Testis (tissue), 2 donors: ENCODE measurements at regions not wholly inside any gene's neighbourhood (a gene's known extent, or its start where the extent isn't known, plus 50 kb on each side); places are given as distances from the start of the nearest gene placed in this dataset.

Source experiments
- DNase-seq: peaks from one replicate; pipeline ENCODE4 v3.0.0-alpha.2; 2019
- H3K27ac ChIP-seq, 2 donors: fragments of 200-600 bp; sonication (generic); one replicate each; pipeline ENCODE4 v1.5.1; 2019
- H3K27me3 ChIP-seq: fragments of 200-600 bp; sonication (generic); one replicate; pipeline ENCODE4 v1.5.1; 2019
- H3K36me3 ChIP-seq: fragments of 200-600 bp; sonication (generic); one replicate; pipeline ENCODE4 v1.5.1; 2017; ENCODE audit warnings: low read depth; ENCODE audit errors: missing control alignments
- H3K4me1 ChIP-seq: fragments of 200-600 bp; sonication (generic); one replicate; pipeline ENCODE4 v1.5.1; 2019
- H3K4me3 ChIP-seq, 2 donors: fragments of 200-600 bp; sonication (generic); one replicate each; pipeline ENCODE4 v1.5.1; 2017 to 2019
- H3K9me3 ChIP-seq: fragments of 200-600 bp; sonication (generic); one replicate; pipeline ENCODE4 v1.5.1; 2017
- POLR2A ChIP-seq: fragments of 450-650 bp; IDR thresholded peaks from one replicate; pipeline ENCODE4 v1.6.1; 2017; ENCODE audit warnings: antibody characterized with exemption, mild to moderate bottlenecking, moderate library complexity
- WGBS, 2 donors: methylation state at CpG; one replicate each; pipeline ENCODE4 v1.1.5; 2018; 5-methylcytosine and 5-hydroxymethylcytosine counted together
- intact Hi-C: fragments of 100-400 bp; cut with DNase I; formaldehyde crosslinking; loops from one replicate; pipeline ENCODE4 v1.15.1; 2023; ENCODE audit warnings: low total_unique reads
- TF ChIP-seq, protein P1 (sequence below), 3 experiments: fragments of 450-650 bp in 2 of 3; fragments of 200-600 bp in 1 of 3; sonication (generic) in 1 of 3; IDR thresholded peaks; one replicate each; pipeline ENCODE4 v1.5.1; 2016 to 2019; ENCODE audit warnings: antibody characterized with exemption in 3 of 3, mild to moderate bottlenecking in 2 of 3, moderate library complexity in 1 of 3

DNA sequence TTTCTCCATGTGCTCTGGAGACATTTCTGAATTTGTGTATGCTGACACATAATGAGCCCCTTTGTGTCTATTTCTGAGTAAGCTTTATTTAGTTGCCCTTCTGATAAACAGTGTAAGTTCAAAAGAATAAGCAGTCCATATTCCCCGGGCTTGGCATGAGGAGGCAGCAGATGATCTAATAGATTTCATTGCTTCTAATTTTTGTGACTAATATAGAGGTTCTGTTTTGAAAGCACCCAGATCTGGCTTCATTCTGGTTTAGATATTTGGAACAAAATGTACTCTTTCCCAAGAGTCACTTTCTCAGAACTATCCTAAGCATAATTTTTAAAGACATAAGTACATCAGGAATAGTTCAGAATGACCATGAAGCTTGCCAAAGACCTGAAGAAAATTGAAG, 290.9 kb downstream of the BTG1 start:
- H3K36me3 ChIP-seq = no peaks in the 10 kb centered on the region
- peak; percentile 18 for DNase-seq
- intact Hi-C loops = no loop called here
- TF ChIP-seq, protein P1, sequence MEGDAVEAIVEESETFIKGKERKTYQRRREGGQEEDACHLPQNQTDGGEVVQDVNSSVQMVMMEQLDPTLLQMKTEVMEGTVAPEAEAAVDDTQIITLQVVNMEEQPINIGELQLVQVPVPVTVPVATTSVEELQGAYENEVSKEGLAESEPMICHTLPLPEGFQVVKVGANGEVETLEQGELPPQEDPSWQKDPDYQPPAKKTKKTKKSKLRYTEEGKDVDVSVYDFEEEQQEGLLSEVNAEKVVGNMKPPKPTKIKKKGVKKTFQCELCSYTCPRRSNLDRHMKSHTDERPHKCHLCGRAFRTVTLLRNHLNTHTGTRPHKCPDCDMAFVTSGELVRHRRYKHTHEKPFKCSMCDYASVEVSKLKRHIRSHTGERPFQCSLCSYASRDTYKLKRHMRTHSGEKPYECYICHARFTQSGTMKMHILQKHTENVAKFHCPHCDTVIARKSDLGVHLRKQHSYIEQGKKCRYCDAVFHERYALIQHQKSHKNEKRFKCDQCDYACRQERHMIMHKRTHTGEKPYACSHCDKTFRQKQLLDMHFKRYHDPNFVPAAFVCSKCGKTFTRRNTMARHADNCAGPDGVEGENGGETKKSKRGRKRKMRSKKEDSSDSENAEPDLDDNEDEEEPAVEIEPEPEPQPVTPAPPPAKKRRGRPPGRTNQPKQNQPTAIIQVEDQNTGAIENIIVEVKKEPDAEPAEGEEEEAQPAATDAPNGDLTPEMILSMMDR (IDR thresholded peaks at IDR 0.05) = no peak
- TF ChIP-seq POLR2A = no peak
- H3K9me3 ChIP-seq = no peaks in the 10 kb centered on the region
- peak overlapping the region in 1 of 2 donors; percentile 35 for H3K27ac ChIP-seq
- H3K4me1 ChIP-seq = peaks cover 3% of the 10 kb centered on the region
- WGBS, 2 donors = 0 to 30% methylated on average over 1 of the region's 1 CpG
- no peak overlapping the region for H3K4me3 ChIP-seq
- no peaks in the 10 kb centered on the region for H3K27me3 ChIP-seq

DNA sequence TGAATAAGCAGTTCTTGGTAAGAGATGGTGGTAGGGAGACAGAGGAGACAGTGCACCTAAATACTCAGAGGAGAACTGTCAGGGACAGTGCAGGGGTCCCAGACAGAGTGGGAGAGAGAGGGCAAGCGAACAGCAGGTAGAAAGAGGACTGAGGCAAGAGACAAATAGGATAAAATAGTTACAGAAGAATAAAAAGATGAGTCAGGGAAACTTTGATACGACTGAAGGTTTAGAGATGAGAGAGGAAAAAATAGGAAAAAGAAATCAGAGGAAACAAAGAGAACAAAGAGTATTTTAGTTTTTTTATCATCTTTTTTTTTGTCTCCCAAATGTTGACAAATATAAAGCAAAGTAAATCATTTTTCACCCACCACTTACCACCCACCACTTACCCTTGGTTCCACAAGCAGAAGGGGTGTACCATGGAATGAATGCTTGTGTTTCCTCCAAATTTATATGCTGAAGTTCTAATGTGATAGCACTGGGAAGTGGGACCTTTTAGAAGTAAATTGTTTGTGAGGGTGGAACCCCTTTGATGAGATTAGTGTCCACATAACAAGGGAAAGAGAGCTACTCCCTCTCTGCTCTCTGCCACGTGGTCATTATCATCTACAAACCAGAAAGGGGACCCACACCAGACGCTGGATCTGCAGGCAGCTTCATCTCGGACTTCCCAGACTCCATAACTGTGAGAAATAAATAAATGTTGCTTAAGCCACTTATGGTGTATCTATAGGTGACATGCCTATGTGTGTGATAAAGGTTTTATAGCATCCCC, 292.1 kb downstream of the BTG1 start:
- no peak for DNase-seq
- no peak overlapping the region for H3K27ac ChIP-seq
- TF ChIP-seq, protein P1 (IDR thresholded peaks at IDR 0.05) = no peak
- H3K4me3 ChIP-seq = no peak overlapping the region
- H3K9me3 ChIP-seq = no peaks in the 10 kb centered on the region
- 76 to 78% methylated on average over 5 of the region's 5 CpGs for WGBS, 2 donors
- peaks cover 3% of the 10 kb centered on the region for H3K4me1 ChIP-seq
- intact Hi-C loops = no loop called here
- H3K27me3 ChIP-seq = no peaks in the 10 kb centered on the region
- no peaks in the 10 kb centered on the region for H3K36me3 ChIP-seq

DNA sequence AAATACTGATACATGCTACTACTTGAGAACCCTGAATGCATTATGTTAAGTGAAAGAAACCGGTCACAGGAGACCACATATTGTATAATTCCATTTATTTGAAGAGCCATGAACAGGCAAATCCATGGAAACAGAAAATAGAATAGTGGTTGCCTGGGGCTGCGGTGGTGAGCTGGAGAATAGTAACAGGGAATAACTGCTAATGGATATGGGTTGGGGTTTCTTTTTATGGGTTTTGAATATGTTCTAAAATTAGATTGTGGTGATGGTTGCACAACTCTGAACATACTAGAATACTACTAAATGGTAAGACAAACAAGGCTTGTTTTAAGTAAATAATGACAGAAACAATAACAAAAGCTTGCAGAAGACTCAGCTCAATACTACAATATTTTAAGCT, 293.0 kb downstream of the BTG1 start:
- intact Hi-C loops = no loop called here
- peaks cover 3% of the 10 kb centered on the region for H3K4me1 ChIP-seq
- no peaks in the 10 kb centered on the region for H3K27me3 ChIP-seq
- H3K27ac ChIP-seq = no peak overlapping the region
- no peak for DNase-seq
- TF ChIP-seq POLR2A = no peak
- TF ChIP-seq, protein P1 (IDR thresholded peaks at IDR 0.05) = no peak
- H3K36me3 ChIP-seq = no peaks in the 10 kb centered on the region
- no peaks in the 10 kb centered on the region for H3K9me3 ChIP-seq
- no peak overlapping the region for H3K4me3 ChIP-seq
- WGBS, 2 donors = 69 to 83% methylated on average over 2 of the region's 2 CpGs

DNA sequence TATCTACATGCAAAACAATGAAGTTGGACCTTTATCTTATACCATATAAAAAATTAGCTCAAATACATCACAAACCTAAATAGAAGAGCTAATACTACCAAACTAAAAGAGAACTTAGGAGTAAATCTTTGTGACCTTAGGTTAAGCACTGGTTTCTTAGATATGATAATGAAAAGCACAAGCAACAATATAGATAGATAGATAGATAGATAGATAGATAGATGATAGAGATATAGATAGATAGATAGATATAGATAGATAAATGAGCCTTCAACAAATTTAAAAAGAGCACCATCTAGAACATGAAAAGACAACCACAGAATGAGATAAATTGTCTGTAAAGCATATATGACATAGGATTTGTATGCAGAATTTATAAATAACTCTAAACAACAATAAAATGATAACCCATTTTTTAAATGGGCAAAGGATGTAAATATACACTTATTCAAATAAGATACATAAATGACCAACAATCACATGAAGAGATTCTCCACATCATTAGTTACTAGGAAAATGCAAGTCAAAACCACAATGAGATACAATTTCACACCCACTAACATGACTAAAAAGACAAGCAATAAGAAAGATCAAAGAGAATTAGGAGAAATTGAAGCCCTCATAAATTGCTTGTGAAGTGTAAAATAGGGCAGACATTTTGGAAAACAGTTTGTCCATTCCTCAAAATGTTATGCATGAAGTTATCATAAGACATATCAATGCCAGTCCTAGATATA, 293.7 kb downstream of the BTG1 start:
- intact Hi-C loops = no loop called here
- Histone ChIP-seq H3K9me3 (no peaks in the 10 kb centered on the region), H3K4me3 (no peak overlapping the region), H3K4me1 (peaks cover 3% of the 10 kb centered on the region), H3K27me3 (no peaks in the 10 kb centered on the region), H3K27ac (no peak overlapping the region), H3K36me3 (no peaks in the 10 kb centered on the region)
- TF ChIP-seq POLR2A = no peak
- TF ChIP-seq, protein P1 (IDR thresholded peaks at IDR 0.05) = no peak
- DNase-seq = no peak
